Vagina (tissue), 2 donors: ENCODE measurements at regions not wholly inside any gene's neighbourhood (a gene's known extent, or its start where the extent isn't known, plus 50 kb on each side); places are given as distances from the start of the nearest gene placed in this dataset.

Experiments used
- POLR2A ChIP-seq, 2 donors: fragments of 450-650 bp; IDR thresholded peaks; one replicate each; pipeline ENCODE4 v1.6.1; 2017; ENCODE audit warnings: antibody characterized with exemption in 2 of 2, mild to moderate bottlenecking in 2 of 2, moderate library complexity in 2 of 2
- TF ChIP-seq, protein P1 (sequence below), 3 experiments: fragments of 450-650 bp in 2 of 3; fragments of 200-600 bp in 1 of 3; sonication (generic) in 1 of 3; IDR thresholded peaks; one replicate each; pipeline ENCODE4 v1.5.1; 2017 to 2019; ENCODE audit warnings: antibody characterized with exemption in 3 of 3, mild to moderate bottlenecking in 2 of 3, moderate library complexity in 2 of 3

- TF ChIP-seq, protein P1, sequence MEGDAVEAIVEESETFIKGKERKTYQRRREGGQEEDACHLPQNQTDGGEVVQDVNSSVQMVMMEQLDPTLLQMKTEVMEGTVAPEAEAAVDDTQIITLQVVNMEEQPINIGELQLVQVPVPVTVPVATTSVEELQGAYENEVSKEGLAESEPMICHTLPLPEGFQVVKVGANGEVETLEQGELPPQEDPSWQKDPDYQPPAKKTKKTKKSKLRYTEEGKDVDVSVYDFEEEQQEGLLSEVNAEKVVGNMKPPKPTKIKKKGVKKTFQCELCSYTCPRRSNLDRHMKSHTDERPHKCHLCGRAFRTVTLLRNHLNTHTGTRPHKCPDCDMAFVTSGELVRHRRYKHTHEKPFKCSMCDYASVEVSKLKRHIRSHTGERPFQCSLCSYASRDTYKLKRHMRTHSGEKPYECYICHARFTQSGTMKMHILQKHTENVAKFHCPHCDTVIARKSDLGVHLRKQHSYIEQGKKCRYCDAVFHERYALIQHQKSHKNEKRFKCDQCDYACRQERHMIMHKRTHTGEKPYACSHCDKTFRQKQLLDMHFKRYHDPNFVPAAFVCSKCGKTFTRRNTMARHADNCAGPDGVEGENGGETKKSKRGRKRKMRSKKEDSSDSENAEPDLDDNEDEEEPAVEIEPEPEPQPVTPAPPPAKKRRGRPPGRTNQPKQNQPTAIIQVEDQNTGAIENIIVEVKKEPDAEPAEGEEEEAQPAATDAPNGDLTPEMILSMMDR (IDR thresholded peaks at IDR 0.05): no peak
- no peak for TF ChIP-seq POLR2A (IDR thresholded peaks at IDR 0.05)
These were observed 50.6 kb upstream of the OXA1L start for GRCh38 chr14:22715890-22716289.
